NB4 (cell line): ENCODE measurements at regions not wholly inside any gene's neighbourhood (a gene's known extent, or its start where the extent isn't known, plus 50 kb on each side); places are given as distances from the start of the nearest gene placed in this dataset.

Source experiments
- MAX ChIP-seq: IDR thresholded peaks from 2 replicates; pipeline ENCODE4 v1.6.1; 2011; ENCODE audit warnings: low read depth, low read length
- POLR2A ChIP-seq: IDR thresholded peaks from 2 replicates; pipeline ENCODE4 v1.6.1; 2011; ENCODE audit warnings: mild to moderate bottlenecking; ENCODE audit not compliant: insufficient read length; ENCODE audit errors: extremely low read depth
- TF ChIP-seq, protein P1 (sequence below): IDR thresholded peaks from one replicate; pipeline ENCODE4 v1.5.1; 2012; ENCODE audit warnings: low read depth, low read length

DNA sequence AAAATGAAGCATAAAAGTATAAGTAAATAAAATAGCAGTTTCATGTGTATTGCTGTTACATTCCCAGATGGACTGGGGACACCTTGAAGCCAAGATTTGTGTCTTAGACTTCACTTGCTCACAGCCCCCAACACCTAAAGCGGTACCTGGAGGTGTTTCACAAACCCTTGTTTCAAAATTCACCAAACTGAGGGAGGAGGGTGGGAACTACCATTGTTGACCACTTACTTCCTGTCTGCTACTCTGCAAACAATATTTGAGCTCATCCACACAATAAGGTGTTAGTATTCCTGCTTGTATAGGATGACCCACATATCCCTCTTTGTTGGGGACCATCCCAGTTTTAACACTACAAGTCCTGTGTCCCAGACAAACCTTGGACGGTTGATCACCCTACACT, 115.9 kb upstream of the SYT6 start:
- TF ChIP-seq MAX: no peak
- TF ChIP-seq, protein P1, sequence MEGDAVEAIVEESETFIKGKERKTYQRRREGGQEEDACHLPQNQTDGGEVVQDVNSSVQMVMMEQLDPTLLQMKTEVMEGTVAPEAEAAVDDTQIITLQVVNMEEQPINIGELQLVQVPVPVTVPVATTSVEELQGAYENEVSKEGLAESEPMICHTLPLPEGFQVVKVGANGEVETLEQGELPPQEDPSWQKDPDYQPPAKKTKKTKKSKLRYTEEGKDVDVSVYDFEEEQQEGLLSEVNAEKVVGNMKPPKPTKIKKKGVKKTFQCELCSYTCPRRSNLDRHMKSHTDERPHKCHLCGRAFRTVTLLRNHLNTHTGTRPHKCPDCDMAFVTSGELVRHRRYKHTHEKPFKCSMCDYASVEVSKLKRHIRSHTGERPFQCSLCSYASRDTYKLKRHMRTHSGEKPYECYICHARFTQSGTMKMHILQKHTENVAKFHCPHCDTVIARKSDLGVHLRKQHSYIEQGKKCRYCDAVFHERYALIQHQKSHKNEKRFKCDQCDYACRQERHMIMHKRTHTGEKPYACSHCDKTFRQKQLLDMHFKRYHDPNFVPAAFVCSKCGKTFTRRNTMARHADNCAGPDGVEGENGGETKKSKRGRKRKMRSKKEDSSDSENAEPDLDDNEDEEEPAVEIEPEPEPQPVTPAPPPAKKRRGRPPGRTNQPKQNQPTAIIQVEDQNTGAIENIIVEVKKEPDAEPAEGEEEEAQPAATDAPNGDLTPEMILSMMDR: no peak
- no peak for TF ChIP-seq POLR2A
